HL-60 (cell line): ENCODE measurements at regions not wholly inside any gene's neighbourhood (a gene's known extent, or its start where the extent isn't known, plus 50 kb on each side); places are given as distances from the start of the nearest gene placed in this dataset.

Source experiments
- DNase-seq, 2 experiments: peaks; one replicate each; pipeline ENCODE4 v3.0.0-alpha.2; 2010 to 2020; ENCODE audit warnings: low read depth in 1 of 2, low spot score in 1 of 2
- H3K27ac ChIP-seq: fragments of 250-450 bp; sonication (Bioruptor Pico); replicated peaks from 2 replicates; pipeline ENCODE4 v1.5.1; 2020; ENCODE audit warnings: mild to moderate bottlenecking, moderate library complexity
- H3K27me3 ChIP-seq: fragments of 250-450 bp; sonication (Bioruptor Pico); 2 replicates; pipeline ENCODE4 v1.5.1; 2021; ENCODE audit warnings: mild to moderate bottlenecking, moderate library complexity; ENCODE audit not compliant: insufficient read depth, poor library complexity, severe bottlenecking
- H3K4me3 ChIP-seq: replicated peaks from 2 replicates; pipeline ENCODE4 v1.5.1; 2011; ENCODE audit warnings: mild to moderate bottlenecking, control low read depth, low read length; ENCODE audit not compliant: insufficient read depth
- CTCF ChIP-seq: IDR thresholded peaks from one replicate; pipeline ENCODE4 v1.5.1; 2011; ENCODE audit warnings: low read length, control low read depth, inconsistent platforms; ENCODE audit not compliant: insufficient read depth
- GABPA ChIP-seq: IDR thresholded peaks from 2 replicates; pipeline ENCODE4 v1.6.1; 2012; ENCODE audit warnings: low read depth
- POLR2AphosphoS5 ChIP-seq: IDR thresholded peaks from 2 replicates; pipeline ENCODE4 v1.6.1; 2012; ENCODE audit warnings: low read depth
- REST ChIP-seq: IDR thresholded peaks from 2 replicates; pipeline ENCODE4 v1.6.1; 2012; ENCODE audit warnings: low read depth; ENCODE audit not compliant: insufficient replicate concordance
- SPI1 ChIP-seq: IDR thresholded peaks from 2 replicates; pipeline ENCODE4 v1.6.1; 2012; ENCODE audit warnings: low read depth, mild to moderate bottlenecking, borderline replicate concordance

GRCh38 chr20:11128721-11129120, 454.9 kb upstream of the JAG1 start:
- DNase-seq = no peak
- H3K27ac ChIP-seq = no peak overlapping the region
- H3K4me3 ChIP-seq = no peak overlapping the region
- TF ChIP-seq SPI1 = no peak
- H3K27me3 ChIP-seq = no peaks in the 10 kb centered on the region

GRCh38 chr20:11130554-11131166, 456.9 kb upstream of the JAG1 start:
- TF ChIP-seq GABPA (no peak), CTCF (no peak), SPI1 (no peak), REST (no peak), POLR2AphosphoS5 (no peak)
- DNase-seq = no peak
- H3K4me3 ChIP-seq = no peak overlapping the region
- no peaks in the 10 kb centered on the region for H3K27me3 ChIP-seq
- H3K27ac ChIP-seq = no peak overlapping the region

GRCh38 chr20:11132819-11133415, 459.1 kb upstream of the JAG1 start:
- H3K27ac ChIP-seq = no peak overlapping the region
- H3K4me3 ChIP-seq = no peak overlapping the region
- no peak for DNase-seq
- H3K27me3 ChIP-seq = no peaks in the 10 kb centered on the region
- TF ChIP-seq REST = no peak
- no peak for TF ChIP-seq POLR2AphosphoS5
- TF ChIP-seq SPI1 = no peak
- TF ChIP-seq CTCF = no peak
- TF ChIP-seq GABPA = no peak

- no peak for DNase-seq
- no peak overlapping the region for H3K27ac ChIP-seq
- H3K27me3 ChIP-seq = no peaks in the 10 kb centered on the region
- no peak for TF ChIP-seq CTCF
- no peak overlapping the region for H3K4me3 ChIP-seq
Measured at GRCh38 chr20:11136691-11137090, 462.9 kb upstream of the JAG1 start.
